Activated CD8-positive, alpha-beta memory T cell treated with anti-CD3 and anti-CD28 coated beads, Interleukin-2, amount 50 U/mL, for 4 hours (primary cell): ENCODE measurements at regions not wholly inside any gene's neighbourhood (a gene's known extent, or its start where the extent isn't known, plus 50 kb on each side); places are given as distances from the start of the nearest gene placed in this dataset.

Experiments used
- DNase-seq: peaks from one replicate; pipeline ENCODE4 v3.0.0-alpha.2; 2020

DNA sequence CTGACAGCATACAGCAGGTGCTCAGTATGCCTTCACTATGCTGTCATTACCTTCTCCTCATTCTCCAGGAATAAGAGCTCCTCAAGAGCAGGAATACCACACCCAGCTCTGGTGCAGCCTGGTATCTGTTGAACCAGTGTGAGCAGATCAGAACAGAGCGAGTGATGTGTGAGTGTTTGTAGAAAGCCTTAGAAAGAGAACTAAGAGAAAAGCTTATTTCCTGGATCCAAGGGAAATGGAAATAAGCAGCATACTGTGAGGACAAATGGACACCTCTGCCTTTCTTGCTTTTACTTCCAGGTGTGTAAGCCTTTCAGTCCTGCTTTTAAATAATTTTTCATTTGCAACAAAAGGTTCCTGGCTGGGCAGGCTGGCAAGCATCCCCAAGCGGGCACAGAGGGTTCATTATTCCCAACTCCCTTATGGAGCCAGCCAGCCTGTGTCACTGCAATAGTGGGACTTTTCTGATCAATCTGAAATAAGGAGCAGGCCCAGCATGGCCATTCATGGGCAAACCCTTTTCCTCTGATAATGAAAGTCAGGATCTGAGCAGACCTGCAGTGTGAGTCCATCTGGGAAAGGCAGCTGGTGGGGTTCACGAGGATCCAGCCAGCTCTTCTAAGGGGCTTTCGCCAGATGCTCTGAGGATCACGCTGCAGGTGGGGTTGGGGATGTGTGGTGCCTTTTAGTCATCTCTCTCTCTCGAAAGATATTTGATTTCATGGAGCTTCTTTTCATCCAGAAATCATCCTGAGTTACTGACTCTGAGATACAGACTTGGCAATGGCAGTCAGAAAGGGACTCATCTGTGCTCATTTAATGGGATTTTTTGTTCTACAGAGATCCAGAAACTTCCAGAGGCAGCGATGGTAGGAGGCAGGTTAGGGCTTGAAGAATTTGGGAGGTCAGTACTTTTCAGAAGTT lies 594.9 kb upstream of the CFAP20DC start:
- DNase-seq, result no peak

DNA sequence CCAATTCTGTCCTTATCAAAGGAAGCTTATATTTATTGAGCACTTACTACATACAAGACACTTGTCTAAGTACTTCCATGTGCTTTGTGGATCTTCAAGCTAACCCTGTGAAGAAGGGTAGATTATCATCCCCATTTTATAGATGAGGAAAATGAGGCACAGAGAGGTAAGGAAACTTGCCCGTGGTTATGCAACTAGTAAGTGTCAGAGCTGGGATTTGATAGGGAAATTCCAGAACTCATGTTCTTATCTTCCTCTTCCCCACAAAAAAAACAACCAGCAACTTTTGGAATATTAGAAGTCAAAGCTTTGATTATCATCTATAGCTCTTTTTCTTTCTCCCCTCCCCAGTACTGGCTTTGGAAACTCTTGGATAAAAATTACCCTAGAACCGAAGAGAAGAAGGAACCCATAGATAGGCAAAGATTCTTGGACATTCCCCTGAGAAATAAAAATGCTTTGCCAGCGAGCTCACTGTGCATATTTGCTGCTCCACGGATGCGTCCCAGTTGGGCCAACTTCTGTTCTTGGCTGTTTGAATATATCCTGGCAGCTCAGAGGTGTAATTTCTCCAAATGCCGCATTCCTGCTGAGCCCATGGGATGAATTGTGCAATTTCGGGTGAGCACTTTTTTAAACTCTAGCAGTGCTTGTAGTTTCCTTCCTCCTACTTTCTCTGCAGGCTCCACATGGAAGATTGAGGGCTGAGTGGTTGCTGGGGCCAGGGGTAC lies 591.5 kb upstream of the CFAP20DC start:
- no peak for DNase-seq

DNA sequence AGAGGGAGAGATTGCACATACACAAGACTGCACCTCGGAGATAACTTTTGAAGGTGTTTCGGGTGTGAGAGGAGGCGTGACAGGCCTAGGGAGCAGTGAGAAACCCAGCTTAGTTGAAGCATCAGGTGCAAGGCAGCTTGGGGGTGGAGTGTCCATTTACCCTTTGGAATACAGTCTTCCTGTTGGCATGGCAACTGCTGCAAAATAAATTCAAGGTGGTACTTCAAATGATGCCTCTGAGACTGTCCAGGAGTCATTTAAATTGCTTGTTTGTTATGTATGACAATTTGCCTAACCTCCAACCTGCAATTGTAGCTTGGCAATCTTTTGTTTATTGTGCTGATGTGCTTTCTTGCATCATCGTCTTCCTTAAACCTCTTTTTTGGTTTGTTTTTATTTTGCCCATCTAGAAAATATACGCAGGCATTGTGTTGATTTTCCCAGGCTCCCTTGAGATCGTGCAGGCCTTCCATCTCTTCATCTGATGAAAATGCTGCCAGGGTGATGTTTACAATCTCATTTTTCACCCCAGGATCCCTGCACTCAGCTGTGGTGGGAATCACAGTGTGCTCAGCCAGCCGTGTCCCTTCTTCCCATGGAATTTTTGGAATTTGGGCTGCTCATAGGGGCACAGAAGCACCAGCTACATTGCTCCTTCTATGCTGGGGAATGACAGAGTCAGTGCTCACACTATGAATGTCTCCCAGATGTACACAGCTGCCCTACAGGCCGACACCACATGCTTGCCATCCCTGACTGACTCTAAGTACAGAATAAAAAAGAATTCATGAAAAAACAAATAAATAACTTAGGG lies 583.1 kb upstream of the CFAP20DC start:
- no peak for DNase-seq

DNA sequence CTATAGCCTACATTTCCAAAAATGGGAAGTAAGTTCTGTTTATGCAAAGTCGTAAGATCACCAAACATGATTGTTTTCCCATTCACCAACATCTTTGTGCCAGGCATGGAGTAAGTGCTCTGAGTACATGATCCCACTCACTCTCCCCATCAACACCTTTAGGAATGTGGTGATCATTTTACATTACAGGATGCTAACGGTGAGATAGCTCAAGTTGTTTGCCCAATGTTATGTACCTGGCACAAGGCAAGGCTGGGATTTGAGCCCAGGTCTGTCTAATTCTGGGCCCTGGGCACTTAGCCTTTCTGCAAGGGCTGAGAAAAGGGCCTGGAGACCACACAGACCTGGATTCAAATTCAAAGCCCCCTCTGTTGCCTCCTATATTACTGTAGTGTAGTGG lies 581.7 kb upstream of the CFAP20DC start:
- DNase-seq, result no peak

DNA sequence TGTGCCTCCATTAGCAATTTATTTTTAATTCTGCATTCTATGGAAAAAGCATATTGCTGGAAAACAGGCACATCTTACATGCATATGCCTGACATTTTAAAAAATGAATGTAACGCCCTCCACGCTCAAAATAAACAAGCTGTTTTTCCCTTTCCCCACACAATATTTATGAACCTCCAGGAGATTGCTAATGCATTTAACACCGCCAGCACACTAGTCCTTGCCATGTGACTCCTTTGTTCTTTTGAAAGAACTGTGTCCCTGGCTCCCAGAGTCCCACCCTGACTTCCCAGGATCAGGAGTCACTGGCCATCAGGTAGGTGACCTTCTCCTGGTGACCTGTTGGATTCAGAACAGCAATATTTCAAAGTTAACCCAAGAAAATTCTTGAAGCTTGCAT lies 571.2 kb upstream of the CFAP20DC start:
- no peak for DNase-seq

DNA sequence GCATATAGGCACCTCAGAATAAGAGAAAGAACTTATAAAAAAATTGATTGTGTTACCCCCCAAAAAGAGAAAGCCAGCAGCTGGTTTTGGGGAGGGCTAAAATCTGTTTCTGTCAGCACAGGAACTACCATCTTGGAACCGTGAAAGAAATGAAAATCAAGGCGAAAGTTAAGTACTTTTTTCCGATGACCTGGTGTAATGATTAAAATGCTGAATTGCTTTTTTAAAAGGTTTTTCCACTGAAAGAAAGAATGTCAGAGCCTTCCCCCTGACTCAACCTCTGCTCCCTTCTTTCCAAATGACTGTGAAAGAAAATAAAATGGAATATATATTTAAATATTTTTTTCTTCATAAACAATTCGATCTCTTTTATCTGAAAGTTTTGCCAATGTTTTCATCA lies 570.5 kb upstream of the CFAP20DC start:
- no peak for DNase-seq

DNA sequence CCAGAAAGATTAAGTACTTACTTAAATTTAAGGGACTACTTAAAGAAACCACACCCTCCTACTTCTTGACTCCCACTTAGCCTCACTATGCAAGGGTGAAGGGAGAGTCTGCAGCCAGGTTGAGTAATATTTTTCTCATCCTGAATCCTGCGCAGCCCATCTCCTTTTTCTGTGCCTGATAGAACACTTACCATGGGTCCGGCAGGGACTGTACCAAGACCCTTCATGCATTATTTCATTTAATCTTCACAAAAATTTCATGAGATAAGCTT lies 562.6 kb upstream of the CFAP20DC start:
- no peak for DNase-seq

DNA sequence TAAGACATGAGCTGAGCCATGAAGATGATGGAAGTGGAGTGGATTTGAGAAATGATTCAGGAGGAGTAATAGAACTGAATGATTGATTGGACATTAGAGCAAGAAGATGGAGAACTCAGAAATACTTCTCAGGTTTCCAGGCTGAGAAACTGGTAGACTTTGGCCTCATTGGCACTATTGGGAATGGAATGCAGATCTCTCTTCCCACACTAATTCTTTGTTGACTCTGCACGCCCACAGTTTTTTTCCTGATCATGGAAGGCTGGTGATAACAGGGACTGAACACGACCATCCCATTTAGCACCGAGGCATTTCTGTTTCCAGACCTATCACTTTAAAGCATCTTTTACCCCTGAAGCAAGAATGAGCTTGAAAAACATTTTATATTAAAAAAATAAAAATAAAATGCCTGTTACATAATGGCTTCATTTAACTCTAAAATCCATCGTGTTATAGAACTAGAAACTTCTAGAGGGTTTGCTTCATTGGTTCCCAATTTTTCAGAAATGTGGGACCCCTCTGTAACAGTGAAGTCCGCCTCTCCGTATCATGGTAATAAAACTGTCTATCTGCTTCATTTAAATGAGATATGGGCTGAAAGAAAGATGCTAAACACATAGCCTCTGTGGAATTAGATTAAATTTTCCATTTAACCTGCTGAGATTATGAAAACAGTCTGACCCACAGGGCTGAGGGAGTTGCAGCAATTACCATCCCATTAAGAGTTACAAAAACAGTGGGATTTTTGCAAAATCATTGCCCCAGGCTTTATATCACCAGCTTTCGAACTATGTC lies 562.0 kb upstream of the CFAP20DC start:
- DNase-seq, result no peak

DNA sequence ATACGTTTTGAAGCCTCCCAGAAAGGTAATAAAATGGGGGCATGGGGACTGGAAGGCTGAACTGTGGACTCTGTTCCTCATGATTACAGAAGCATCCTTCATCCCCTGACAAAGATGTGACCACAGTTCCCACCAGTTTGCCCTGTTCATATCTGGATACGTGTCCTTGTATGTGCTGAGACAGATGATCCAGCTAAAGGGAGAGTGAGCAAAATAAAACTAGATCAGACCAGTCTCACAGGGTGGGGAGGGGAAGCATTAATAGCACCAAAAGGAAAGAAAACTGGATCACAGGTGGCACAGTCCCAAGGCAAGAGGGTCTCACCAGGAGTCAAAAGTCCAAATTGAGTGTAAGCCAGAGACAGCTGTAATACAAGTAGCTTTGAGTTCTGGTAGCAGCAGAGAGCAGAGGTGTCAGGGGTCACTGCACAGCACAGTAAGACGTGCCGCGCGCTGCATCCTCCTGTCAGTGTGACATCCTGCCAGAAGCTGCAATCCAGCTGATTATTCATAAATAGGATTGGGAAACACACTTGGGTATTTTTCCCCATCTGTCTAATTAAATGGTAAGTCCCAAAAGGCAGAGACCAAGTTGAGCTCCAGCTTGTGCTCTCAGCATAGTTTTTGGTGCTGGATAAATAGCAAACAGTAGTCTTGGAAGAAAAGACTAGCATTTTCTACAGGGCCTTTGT lies 560.0 kb upstream of the CFAP20DC start:
- DNase-seq, result no peak

DNA sequence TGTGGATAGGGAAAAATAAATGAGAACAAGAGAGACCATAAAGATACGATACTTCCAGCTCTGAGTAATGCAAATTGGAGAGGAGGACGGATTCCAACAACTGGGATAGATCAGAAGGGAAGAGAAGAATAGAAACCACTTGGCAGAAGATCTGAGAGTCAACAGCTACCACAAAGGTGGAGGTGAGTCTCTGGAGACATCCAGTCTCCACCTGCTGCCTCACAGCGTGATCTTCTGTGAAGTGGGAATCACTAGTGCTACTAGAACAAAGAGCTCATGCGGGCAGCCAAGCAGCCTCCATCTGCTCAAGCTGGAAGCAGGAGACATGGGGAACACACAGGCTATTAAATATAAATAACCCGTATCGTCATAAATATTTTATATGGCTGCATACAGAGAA lies 558.5 kb upstream of the CFAP20DC start:
- no peak for DNase-seq

DNA sequence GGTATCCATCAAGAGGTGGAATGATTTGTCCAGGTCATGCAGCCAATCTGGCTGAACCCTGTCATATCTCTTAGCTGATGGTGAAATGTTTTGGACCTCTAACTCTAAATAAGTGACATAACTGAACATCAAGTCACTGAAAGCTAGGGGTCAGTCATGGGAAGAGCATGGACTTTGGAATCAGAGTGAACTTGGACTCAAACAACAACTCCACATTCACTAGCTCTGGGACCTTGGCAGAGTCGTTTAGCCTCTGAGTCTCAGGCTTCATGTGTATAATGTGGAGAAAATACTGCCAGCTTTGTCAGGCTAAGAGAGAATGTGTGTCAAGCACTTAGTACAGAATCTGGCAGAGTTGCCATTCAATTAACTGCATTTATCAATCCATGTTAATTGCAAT lies 557.8 kb upstream of the CFAP20DC start:
- DNase-seq, result no peak

DNA sequence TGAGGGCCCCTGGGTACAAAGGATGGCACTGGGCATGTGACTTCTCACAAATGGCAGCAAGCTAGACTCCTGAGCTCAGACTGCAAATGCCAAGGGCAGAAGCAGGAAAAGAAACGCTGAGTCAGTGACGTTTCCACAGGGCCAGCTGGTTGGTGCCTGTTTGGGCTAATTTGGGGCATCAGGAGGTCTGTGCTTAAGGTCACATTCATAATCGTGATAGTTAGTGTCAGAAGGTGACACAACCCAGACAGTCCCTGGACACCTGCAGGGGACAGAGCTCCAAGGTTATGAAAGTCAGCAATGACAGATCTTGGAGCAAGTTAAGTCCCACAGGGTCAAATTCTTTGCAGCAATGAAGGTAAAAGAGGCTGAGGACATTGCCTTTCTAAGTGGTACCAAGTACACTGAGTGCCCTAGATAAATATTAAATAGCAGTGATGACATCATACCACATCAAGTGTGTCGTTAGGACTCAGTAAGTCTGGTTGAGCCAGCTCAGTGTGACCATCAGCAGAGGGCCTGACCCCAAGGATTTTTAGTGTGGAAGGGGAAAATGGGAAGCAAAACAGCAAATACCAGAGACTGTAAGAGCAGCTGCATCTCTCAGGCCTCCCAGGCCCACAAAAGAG lies 556.9 kb upstream of the CFAP20DC start:
- no peak for DNase-seq

DNA sequence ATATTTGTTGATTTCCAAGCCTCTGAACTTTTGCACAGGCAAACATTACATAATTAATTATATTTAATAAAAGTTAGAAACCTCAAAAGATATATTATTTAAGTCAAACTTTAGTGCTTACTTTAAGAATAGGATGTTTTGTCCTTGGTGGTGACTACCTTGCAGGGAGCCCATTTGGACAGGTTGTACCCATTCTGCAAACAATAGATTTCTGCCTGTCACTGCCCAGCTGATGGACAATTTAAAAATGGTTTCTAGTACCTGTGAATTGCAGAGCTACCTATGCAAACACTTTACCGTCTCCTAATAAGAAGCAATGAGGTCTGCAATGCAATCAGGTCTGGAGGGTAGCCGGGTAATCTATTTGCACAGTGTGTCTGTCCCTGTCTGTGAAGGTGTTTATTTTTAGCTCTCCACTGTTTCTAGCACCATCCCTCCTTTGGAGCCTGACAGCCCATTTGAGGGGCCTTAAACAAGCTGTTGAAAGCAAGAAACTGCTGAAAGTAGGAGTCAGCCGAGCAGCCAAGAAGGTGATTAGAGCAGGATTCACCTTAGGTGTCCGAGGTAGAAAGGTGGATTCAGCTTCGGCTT lies 556.2 kb upstream of the CFAP20DC start:
- DNase-seq, result no peak

DNA sequence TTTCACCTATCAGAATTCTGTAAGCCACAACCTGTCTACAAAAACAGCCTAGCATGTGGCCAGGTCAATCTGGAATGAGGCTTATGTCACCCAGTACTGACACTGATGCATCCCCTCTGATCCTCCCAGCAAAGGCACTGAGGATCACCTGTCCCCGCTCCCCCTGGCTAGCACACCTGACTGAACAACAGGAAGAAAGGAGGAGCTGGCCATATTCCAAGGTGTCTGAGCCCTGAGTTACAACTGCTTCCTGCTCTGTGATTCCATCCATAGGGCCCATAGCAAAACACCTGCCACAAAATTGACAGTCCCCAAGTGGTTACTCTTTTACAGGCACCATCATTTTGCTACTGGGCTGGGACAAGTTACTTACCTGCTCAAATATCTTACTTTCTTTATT lies 555.5 kb upstream of the CFAP20DC start:
- DNase-seq, result no peak

DNA sequence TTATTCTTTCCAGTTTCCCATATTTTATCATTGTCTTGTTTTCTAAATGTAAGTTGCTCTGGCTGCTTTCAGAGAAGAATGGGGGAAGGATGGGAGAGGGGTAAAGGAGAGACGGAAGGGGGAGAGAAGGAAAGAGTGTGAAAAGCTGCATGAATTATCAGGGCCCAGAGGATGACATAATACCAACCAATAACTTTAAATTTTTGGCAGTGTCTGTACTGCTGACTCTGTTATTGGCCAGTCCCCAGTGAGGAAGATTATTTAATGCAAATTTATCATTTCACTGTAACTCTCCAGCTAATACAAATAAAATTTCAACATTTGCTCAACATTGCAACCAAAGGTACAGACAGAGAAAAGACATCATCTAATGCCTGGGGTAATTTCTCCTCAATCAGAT lies 551.7 kb upstream of the CFAP20DC start:
- no peak for DNase-seq

DNA sequence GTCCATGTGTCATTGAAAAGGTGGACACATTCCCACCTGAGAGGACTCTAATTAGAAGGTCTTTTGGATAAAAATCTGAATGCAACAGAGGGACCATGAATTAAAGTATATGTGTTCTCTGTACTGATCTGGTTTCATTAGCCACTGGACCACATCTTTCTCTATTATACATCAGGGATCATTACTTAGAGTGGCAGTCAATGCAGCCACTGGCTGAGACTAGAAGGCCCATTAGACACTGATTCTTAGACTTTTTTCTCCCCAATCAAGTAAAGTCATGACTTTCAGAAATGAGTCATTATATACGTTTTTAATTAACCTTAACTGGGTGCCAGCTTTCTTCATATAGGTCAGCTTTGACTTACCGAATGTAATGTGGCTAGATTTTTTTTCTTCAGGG lies 550.8 kb upstream of the CFAP20DC start:
- DNase-seq, result no peak

DNA sequence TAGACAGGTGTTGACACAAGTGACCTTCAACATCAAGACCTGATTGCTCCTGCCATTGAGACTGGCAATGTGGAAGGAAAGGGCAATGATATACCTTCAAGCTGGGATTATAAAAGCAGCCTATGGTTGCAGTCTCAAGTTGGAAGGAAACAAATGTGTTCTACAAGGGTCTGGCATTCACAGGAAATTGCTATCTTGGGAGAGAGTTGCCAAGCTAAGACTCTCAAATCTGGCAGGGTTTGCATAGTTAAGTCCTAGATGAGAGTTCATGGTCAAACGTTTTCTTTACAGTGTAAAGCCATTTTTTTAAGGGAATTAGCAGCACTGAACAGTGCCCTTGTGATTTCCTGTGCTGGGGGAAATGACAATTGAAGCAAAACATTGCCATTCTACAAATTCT lies 546.9 kb upstream of the CFAP20DC start:
- no peak for DNase-seq

DNA sequence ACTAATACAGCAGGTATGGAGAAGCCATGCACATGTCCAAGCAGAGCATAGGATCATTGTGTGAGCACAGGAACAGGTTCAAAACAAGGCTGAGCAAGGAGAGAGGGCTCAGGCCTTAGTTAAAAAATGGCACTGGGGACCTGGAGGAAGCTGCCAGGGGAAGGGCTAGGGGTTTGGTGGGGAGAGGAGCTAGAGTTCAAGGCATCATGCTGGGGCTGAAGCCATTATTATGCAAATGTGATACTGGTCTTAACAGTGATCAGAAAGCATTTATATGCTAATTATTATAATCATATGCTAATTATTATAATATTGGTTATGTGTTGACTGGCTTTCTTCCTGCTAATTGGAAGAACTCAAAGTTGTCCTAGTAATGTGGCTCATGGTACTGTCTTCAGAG lies 546.0 kb upstream of the CFAP20DC start:
- DNase-seq, result no peak

DNA sequence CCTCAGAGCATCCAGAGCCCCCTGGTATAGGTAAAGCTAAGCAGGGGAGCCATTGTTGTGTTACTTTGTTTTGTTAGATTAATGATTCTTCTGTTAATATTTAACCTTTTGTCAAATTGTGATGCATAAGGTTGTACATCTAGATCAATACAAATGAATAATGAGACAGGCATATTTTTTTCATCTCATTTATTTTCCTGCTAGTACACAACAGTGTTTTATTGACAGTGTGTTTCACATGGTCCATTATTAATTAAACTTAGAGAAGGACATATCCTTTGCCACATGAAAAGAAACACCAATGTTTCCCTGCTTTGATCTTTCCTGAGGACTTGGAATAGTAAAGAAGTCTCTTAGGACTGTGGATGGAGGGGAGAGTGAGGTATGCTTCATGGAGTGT lies 543.6 kb upstream of the CFAP20DC start:
- no peak for DNase-seq

DNA sequence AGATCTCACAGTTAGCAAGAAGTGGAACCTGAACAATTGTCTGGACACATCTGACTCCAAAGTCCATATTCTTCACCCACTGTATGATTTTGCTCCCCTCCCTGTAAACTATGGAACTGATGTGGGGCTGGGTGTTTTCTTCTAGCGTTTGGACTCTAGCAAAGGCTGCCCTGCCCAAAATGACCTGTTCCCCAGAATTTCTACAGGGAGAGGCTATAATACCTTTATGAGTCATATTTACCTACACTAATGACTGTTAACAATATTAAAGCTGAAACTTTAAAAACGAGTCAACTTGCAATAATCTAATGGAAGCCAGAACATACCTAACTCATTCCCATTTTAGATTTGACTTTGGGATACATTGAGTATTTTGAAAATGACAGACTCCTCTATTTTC lies 531.2 kb upstream of the CFAP20DC start:
- no peak for DNase-seq

DNA sequence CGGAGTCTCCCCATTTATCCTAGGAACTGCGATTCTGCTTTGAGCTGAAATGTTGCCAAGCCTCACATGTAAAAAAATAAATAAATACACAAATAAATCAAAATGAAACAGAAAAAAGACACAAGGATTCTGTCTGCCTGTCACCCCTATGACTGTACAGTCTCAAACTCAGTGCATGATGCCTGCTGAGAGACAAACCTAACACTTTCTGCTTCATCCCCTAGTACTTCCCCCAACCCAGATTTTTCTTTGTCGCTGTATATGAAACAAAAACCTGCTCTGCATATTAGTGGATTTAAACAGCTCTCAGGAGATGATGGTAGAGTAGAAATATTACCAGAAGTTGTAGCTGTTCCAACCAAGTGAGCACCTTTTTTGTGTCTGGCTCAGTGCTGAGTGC lies 530.7 kb upstream of the CFAP20DC start:
- no peak for DNase-seq
